WTC11 (cell line): ENCODE measurements at regions not wholly inside any gene's neighbourhood (a gene's known extent, or its start where the extent isn't known, plus 50 kb on each side); places are given as distances from the start of the nearest gene placed in this dataset.

Experiments
- CBFB ChIP-seq: sonication (generic); formaldehyde crosslinking; IDR thresholded peaks from 2 replicates; pipeline ENCODE4 v1.8.1; 2022; ENCODE audit warnings: mild to moderate bottlenecking, low read depth, missing genetic modification reagents
- CREB1 ChIP-seq: sonication (generic); formaldehyde crosslinking; IDR thresholded peaks from 2 replicates; pipeline ENCODE4 v1.8.0; 2023; ENCODE audit warnings: mild to moderate bottlenecking, missing genetic modification reagents
- ESRRA ChIP-seq: sonication (generic); formaldehyde crosslinking; IDR thresholded peaks from 2 replicates; pipeline ENCODE4 v1.8.1; 2022; ENCODE audit warnings: mild to moderate bottlenecking, missing genetic modification reagents, borderline replicate concordance
- FOXK1 ChIP-seq: sonication (generic); formaldehyde crosslinking; IDR thresholded peaks from 2 replicates; pipeline ENCODE4 v1.8.0; 2022; ENCODE audit warnings: mild to moderate bottlenecking, moderate library complexity, missing genetic modification reagents
- MXD4 ChIP-seq: fragments of 250-450 bp; sonication (Bioruptor Pico); IDR thresholded peaks from 2 replicates; pipeline ENCODE4 v1.8.0; 2021; ENCODE audit warnings: mild to moderate bottlenecking, moderate library complexity, borderline replicate concordance
- NFE2L1 ChIP-seq: sonication (generic); formaldehyde crosslinking; IDR thresholded peaks from 2 replicates; pipeline ENCODE4 v1.8.1; 2023; ENCODE audit warnings: missing genetic modification reagents
- NR1H2 ChIP-seq: sonication (generic); formaldehyde crosslinking; IDR thresholded peaks from 2 replicates; pipeline ENCODE4 v1.9.0; 2021; ENCODE audit warnings: mild to moderate bottlenecking, moderate library complexity, missing genetic modification reagents
- RORB ChIP-seq: fragments of 250-450 bp; sonication (Bioruptor Pico); IDR thresholded peaks from 2 replicates; pipeline ENCODE4 v1.9.0; 2021; ENCODE audit warnings: mild to moderate bottlenecking
- SP1 ChIP-seq: sonication (generic); formaldehyde crosslinking; conservative IDR thresholded peaks from 2 replicates; pipeline ENCODE4 v1.8.1; 2022; ENCODE audit warnings: missing genetic modification reagents
- ZNF263 ChIP-seq: sonication (generic); formaldehyde crosslinking; IDR thresholded peaks from 2 replicates; pipeline ENCODE4 v1.8.1; 2022; ENCODE audit warnings: low read depth, mild to moderate bottlenecking, moderate library complexity, missing genetic modification reagents
- TF ChIP-seq, protein P1 (sequence below): fragments of 200-600 bp; IDR thresholded peaks from 2 replicates; pipeline ENCODE4 v1.8.0; 2022; ENCODE audit warnings: antibody characterized with exemption
- TF ChIP-seq, protein P2 (sequence below): sonication (generic); formaldehyde crosslinking; conservative IDR thresholded peaks from 2 replicates; pipeline ENCODE4 v1.8.1; 2022; ENCODE audit warnings: mild to moderate bottlenecking, missing genetic modification reagents

DNA sequence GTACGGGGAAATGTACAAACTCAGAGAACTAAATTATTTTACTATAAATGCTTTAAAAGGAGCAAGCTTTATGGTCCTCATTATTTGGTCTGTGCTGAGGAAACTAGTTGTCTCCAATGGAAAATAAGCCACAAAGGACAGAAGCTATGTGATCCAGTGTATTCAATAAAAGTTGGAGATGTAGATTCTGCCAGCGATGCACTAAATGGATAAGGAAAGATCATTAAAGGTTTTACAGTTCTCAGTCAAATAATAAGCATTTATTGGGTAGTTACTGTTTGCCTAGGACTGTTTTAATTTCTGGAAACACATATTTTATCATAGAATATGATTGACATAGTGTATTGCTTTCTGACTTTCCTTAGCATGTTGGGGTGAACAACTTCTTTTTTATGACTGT, 458.9 kb upstream of the STXBP6 start:
- TF ChIP-seq MXD4, result no peak
- no peak for TF ChIP-seq NR1H2
- TF ChIP-seq, protein P1, sequence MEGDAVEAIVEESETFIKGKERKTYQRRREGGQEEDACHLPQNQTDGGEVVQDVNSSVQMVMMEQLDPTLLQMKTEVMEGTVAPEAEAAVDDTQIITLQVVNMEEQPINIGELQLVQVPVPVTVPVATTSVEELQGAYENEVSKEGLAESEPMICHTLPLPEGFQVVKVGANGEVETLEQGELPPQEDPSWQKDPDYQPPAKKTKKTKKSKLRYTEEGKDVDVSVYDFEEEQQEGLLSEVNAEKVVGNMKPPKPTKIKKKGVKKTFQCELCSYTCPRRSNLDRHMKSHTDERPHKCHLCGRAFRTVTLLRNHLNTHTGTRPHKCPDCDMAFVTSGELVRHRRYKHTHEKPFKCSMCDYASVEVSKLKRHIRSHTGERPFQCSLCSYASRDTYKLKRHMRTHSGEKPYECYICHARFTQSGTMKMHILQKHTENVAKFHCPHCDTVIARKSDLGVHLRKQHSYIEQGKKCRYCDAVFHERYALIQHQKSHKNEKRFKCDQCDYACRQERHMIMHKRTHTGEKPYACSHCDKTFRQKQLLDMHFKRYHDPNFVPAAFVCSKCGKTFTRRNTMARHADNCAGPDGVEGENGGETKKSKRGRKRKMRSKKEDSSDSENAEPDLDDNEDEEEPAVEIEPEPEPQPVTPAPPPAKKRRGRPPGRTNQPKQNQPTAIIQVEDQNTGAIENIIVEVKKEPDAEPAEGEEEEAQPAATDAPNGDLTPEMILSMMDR, result no peak
- TF ChIP-seq, protein P2, sequence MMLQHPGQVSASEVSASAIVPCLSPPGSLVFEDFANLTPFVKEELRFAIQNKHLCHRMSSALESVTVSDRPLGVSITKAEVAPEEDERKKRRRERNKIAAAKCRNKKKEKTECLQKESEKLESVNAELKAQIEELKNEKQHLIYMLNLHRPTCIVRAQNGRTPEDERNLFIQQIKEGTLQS (CRISPR knock-in tag), result no peak
- TF ChIP-seq CREB1 (CRISPR knock-in tag), result no peak
- no peak for TF ChIP-seq NFE2L1
- no peak for TF ChIP-seq RORB (CRISPR knock-in tag)
- no peak for TF ChIP-seq ZNF263 (CRISPR knock-in tag)
- TF ChIP-seq CBFB (CRISPR knock-in tag), result no peak
- no peak for TF ChIP-seq FOXK1 (CRISPR knock-in tag)
- TF ChIP-seq SP1, result no peak
- TF ChIP-seq ESRRA (CRISPR knock-in tag), result no peak
